GM12874 (cell line): ENCODE measurements at regions not wholly inside any gene's neighbourhood (a gene's known extent, or its start where the extent isn't known, plus 50 kb on each side); places are given as distances from the start of the nearest gene placed in this dataset.

Source experiments
- TF ChIP-seq, protein P1 (sequence below): IDR thresholded peaks from 2 replicates; pipeline ENCODE4 v1.5.1; 2011; ENCODE audit warnings: low read depth, mild to moderate bottlenecking, control low read depth, low read length, moderate library complexity; ENCODE audit not compliant: insufficient read depth

GRCh38 chr7:51700593-51701215 lies 384.1 kb upstream of the COBL start:
- TF ChIP-seq, protein P1, sequence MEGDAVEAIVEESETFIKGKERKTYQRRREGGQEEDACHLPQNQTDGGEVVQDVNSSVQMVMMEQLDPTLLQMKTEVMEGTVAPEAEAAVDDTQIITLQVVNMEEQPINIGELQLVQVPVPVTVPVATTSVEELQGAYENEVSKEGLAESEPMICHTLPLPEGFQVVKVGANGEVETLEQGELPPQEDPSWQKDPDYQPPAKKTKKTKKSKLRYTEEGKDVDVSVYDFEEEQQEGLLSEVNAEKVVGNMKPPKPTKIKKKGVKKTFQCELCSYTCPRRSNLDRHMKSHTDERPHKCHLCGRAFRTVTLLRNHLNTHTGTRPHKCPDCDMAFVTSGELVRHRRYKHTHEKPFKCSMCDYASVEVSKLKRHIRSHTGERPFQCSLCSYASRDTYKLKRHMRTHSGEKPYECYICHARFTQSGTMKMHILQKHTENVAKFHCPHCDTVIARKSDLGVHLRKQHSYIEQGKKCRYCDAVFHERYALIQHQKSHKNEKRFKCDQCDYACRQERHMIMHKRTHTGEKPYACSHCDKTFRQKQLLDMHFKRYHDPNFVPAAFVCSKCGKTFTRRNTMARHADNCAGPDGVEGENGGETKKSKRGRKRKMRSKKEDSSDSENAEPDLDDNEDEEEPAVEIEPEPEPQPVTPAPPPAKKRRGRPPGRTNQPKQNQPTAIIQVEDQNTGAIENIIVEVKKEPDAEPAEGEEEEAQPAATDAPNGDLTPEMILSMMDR: no peak

GRCh38 chr7:51693258-51693657 lies 376.6 kb upstream of the COBL start:
- TF ChIP-seq, protein P1: no peak

- TF ChIP-seq, protein P1: no peak
Observed at GRCh38 chr7:51689547-51689946, 372.9 kb upstream of the COBL start.

DNA sequence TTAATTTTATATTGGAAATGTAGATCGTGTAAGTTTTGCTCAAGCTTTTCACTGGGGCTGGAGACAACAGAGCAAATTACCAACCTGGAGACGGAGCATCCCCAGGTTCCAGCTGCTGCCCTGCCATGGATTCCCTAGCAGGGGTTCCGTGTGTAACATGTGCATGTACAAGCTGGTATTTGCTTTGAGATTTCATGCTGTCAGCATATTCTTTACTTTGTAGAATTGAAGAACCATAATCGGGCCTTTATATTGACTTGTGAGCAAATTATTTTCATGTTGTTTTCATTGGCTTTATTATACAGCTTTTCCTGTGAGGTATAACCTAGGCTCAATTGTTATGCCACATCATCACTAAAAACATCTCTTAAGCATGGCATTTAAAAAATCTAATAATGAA lies 369.2 kb upstream of the COBL start:
- TF ChIP-seq, protein P1: no peak

DNA sequence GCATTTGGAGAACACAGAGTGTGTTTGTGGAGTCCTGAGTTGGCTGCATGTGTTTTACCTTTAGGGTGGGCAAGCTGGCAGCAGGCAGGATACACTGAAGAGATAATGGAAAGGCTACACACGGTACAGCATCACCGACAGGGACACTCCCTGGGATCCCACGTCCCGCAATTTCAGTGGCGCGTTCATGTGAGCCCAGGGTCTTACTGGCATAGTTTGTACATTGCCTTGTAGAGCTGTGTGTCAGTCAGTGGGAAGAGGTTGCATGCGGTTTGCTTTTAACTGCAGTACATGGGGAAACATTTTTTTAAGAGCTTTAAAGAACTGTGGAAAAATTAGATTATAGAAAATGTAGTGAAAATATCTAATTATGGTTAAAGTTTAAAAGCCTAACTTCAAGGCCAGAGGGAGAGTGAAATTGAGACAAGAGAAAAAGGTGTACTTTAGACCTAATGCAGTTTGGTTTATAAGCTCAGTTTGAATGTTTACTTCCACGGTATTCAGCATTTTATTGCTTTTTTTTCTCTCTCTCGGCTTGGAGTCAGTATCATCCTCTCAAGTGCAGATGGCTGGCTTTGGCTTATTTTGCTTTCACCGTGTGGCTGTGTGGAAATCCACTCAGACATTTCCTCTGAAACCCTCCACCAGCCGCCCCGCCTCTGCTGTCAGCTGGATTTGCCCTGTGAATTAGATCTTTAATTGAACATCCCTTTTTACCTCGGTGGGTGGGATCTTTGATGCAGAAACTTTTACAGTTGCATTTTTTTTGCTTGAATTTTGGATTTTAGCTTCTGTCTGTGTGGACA lies 364.2 kb upstream of the COBL start:
- TF ChIP-seq, protein P1: no peak

DNA sequence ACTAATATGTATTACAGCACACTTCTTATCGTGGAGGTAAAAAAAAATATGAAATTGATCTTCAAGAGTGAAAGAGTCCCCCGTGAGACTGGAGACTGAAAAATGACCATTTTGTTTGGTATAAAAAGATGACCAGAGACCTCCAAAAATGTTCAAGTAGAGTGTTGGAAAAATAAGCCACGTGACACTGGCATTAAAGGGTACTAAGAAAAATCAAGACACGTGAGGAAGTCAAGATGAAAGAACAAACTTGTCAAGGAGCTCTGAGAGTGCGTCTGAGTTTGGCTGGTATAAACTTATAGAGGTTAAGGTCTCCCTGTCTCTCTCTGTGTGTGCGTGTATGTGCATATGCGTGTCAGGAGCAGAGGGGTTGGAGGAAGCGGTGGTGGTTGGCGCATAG lies 362.7 kb upstream of the COBL start:
- TF ChIP-seq, protein P1: no peak

GRCh38 chr7:51666751-51667150 lies 350.1 kb upstream of the COBL start:
- TF ChIP-seq, protein P1: no peak
